NCI-H2029 treated with DMSO at 0.1 percent for 48 hours (cell line): ENCODE measurements at regions not wholly inside any gene's neighbourhood (a gene's known extent, or its start where the extent isn't known, plus 50 kb on each side); places are given as distances from the start of the nearest gene placed in this dataset.
"Not testable (repeated sequence)": the region's sequence is repeated elsewhere in the genome, so short reads cannot be mapped to it uniquely, and the experiment has no call there.

Source experiments
- DNase-seq: peaks from one replicate; lab custom pipeline; 2025; lab: John Stamatoyannopoulos, UW

GRCh38 chr10:65143723-65144122, 1622.5 kb downstream of the REEP3 start:
- no peak for DNase-seq

- no peak for DNase-seq
Observed at GRCh38 chr10:65149878-65150277, 1628.7 kb downstream of the REEP3 start.

DNA sequence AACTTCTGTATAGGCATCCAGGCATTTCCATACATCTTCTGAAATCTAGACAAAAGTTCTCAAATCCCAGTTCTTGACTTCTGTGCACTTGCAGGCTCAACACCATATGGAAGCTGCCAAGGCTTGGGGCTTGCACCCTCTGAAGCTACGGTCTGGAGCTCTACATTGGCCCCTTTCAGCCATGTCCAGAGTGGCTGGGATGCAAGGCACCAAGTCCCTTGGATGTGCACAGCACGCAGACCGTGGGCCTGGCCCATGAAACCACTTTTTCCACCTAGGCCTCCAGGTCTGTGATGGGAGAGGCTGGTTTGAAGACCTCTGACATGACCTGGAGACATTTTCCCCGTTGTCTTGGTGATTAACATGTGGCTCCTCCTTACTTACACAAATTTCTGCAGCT, 1645.1 kb downstream of the REEP3 start:
- no peak for DNase-seq

- no peak for DNase-seq
Observed at GRCh38 chr10:65172249-65172648, 1651.0 kb downstream of the REEP3 start.

DNA sequence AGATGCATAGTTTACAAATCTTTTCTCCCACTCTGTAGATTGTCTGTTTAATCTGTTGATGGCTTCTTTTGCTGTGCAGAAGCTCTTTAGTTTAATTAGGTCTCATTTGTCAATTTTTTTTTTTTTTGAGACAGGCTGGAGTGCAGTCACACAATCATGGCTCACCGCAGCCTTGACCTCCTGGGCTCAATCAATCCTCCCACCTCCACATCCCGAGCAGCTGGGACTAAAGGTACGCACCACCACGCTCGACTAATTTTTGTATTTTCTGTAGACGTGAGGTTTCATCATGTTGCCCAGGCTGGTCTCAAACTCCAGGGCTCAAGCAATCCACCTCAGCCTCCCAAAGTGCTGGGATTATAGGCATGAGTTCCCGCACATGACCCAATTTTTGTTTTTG, 1655.8 kb downstream of the REEP3 start:
- DNase-seq = no peak

DNA sequence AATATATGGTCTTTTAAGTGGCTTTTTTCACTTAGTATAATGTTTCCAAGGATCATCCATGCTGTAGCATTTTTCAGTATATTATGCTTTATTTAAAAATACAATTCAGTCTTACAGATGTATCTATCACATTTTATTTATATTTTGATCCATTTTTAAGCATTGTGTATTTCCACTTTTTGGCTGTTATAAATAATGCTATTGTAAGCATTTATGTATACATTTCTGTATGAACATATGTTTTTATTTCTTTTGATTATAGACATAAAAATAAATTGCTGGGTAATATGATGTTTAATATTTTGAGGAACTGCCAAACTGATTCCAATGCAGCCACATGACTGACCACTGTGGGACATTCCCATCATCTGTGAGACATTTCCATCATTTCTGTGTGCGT, 1662.0 kb downstream of the REEP3 start:
- DNase-seq = no peak

DNA sequence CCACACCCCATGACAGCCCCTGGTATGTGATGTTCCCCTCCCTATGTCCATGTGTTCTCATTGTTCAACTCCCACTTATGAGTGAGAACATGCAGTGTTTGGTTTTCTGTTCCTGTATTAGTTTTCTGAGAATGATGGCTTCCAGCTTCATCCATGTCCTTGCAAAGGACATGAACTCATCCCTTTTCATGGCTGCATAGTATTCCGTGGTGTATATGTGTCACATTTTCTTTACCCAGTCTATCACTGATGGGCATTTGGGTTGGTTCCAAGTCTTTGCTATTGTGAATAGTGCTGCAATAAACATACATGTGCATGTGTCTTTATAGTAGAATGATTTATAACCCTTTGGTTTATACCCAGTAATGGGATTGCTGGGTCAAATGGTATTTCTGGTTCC, 1665.5 kb downstream of the REEP3 start:
- not testable (repeated sequence) for DNase-seq

DNA sequence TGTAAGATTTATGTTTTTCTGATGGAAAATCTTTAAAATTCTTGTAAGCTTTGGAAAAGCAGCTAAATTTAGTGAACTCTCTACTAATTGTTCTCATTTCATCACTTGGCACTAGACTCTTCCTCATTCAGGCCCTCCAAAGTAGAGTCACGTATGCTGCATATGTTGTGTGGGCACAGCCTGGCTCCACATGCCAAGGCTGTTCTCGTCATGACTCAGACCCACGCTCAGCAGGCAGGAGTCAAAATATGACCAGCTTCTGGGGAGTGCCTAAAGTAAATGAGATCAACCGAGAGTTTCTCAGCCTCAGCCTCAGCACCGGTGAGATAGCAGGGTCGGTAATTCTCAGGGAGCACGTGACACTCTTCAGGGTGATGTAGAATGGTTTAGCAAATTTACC, 1672.9 kb downstream of the REEP3 start:
- no peak for DNase-seq

GRCh38 chr10:65194555-65194954, 1673.4 kb downstream of the REEP3 start:
- DNase-seq = no peak

- DNase-seq = no peak
Observed at GRCh38 chr10:65196111-65196510, 1674.9 kb downstream of the REEP3 start.

GRCh38 chr10:65197935-65198334, 1676.7 kb downstream of the REEP3 start:
- no peak for DNase-seq

GRCh38 chr10:65201491-65201890, 1680.3 kb downstream of the REEP3 start:
- DNase-seq = no peak

DNA sequence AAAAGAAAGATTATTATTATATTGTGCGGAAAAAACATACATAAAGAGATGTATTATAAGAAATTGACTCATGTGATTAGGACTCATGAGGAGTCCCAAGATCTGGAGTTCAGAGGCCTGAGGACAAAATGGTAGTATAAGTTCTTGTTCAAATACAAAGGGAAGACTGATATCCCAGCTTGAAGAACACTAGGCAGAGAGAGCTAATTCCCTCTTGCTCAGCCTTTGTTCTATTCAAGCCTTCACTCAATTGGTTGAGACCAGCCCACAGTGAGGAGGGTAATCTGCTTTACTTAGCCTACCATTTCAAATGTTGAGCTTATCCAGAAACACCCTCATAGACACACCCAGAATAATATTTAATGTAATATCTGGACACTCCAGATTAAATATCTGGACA, 1683.8 kb downstream of the REEP3 start:
- no peak for DNase-seq

- DNase-seq = no peak
Observed at GRCh38 chr10:65213170-65213569, 1692.0 kb downstream of the REEP3 start.

DNA sequence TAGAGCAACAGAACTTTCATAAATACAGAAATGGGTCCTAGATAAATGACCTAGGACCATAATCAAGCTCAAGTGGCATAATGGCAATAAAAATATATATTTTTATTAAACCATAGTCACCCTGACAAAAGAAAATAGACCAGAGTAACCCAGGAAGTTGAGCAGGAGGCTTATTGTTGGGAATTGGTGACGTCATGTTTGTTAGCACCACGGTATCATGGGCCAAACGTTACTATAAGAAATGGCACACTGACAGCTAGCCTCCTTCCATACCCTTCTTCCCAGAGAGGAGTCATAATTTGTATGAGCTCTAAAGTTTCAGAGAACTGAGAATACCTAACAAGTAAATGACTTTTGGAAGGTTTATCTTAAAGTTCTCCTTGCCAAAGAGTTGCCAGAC, 1698.2 kb downstream of the REEP3 start:
- no peak for DNase-seq

DNA sequence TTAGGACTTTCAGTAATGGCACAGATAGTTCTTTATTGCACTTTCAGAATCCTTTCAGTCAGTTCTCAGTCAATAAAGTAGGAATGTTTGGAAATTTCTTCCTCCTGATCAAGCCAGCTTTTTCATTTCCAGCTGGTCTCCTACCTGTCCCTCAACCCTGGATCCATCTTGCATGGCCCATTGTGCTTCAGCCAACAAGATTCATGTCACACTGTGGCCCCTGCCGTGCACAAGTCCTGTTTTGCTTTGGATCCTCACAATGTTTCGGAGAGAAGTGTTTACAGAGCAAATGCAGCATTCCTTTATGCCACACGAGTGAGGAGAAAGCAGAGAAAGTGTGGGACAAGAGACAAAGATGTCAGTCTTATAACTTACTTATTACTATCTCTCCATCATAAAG, 1694.7 kb upstream of the LRRTM3 start:
- DNase-seq = no peak

GRCh38 chr10:65234261-65234660, 1691.6 kb upstream of the LRRTM3 start:
- DNase-seq = no peak

- DNase-seq = no peak
Observed at GRCh38 chr10:65235266-65235665, 1690.6 kb upstream of the LRRTM3 start.

DNA sequence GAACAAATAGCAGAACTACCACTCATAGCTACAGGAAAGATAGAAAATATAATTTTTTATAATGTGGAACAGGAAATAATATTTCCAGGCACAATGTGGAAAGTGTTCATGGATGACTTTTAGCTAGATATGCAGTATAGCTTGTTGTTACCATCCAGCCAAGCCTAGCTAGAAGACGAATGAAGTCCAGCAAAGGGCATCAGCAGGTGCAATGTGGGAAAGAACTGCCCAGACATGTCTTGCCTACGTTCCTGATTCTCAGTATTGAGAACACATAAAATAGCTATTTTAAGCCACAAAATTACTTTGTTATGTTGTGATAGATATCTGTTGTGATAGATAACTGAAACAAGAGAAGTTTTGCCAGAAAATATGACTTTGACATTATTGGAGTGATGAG, 1690.0 kb upstream of the LRRTM3 start:
- no peak for DNase-seq

DNA sequence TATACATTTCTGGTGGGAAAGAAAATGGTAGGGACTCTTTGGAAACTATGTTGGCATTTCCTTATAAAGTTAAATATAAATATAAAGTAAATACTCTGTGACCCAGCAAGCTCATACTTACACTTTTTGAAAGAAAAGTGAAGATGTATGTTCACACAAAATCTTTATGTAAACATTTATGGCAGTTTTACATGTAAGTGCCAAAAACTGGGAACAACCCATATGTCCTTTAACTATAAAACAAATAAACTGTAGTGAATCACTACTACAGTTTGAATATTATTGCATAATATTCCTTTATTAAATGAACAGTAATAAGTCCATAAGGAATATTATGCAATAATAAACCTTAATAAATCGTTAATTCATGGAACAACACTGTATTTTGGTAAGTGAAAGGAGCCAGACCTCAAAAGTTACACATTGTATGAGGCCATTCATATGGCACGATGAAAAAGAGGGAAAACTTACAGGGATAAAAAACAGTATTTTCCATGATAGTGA, 1660.3 kb upstream of the LRRTM3 start:
- no peak for DNase-seq

GRCh38 chr10:65269551-65269950, 1656.3 kb upstream of the LRRTM3 start:
- not testable (repeated sequence) for DNase-seq

DNA sequence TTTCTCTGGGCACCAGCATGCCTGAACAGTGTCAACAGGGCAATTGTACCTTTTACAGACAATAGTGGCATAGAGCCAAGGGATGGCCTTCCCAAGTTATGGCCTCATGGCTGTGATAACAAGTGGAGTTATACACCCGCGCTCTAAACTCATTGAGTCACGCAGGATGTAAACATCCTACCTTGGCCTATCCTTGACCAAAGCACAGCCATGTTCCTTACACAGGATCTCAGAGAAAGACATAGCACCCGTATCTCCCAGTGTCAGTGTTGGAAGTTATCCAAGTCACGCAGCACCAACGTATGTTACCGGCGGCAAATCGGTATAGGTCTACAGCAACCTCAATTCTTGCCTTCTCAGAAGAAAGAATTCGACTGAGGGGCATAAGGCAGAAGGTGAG, 1654.9 kb upstream of the LRRTM3 start:
- no peak for DNase-seq

- no peak for DNase-seq
Observed at GRCh38 chr10:65273115-65273514, 1652.7 kb upstream of the LRRTM3 start.

GRCh38 chr10:65275296-65275695, 1650.5 kb upstream of the LRRTM3 start:
- DNase-seq = no peak

- DNase-seq = no peak
Observed at GRCh38 chr10:65284495-65285041, 1641.3 kb upstream of the LRRTM3 start.
